GM06990 (cell line): ENCODE measurements at regions not wholly inside any gene's neighbourhood (a gene's known extent, or its start where the extent isn't known, plus 50 kb on each side); places are given as distances from the start of the nearest gene placed in this dataset.

ENCODE experiments used
- DNase-seq: peaks from one replicate; pipeline ENCODE4 v3.0.0-alpha.2; 2011; ENCODE audit not compliant: insufficient read length; ENCODE audit errors: extremely low read depth
- H3K27me3 ChIP-seq: replicated peaks from 2 replicates; pipeline ENCODE4 v1.6.0; 2011; ENCODE audit warnings: low read length; ENCODE audit not compliant: control insufficient read depth, insufficient read depth
- H3K36me3 ChIP-seq: 2 replicates; pipeline ENCODE4 v1.5.1; 2011; ENCODE audit warnings: low read length; ENCODE audit not compliant: control insufficient read depth, insufficient read depth
- H3K4me3 ChIP-seq: replicated peaks from 2 replicates; pipeline ENCODE4 v1.5.1; 2011; ENCODE audit warnings: low read depth, mild to moderate bottlenecking, control low read depth, low read length
- TF ChIP-seq, protein P1 (sequence below): IDR thresholded peaks from 2 replicates; pipeline ENCODE4 v1.5.1; 2011; ENCODE audit warnings: low read length, control low read depth, mild to moderate bottlenecking, inconsistent platforms; ENCODE audit not compliant: insufficient read depth, poor library complexity, severe bottlenecking

DNA sequence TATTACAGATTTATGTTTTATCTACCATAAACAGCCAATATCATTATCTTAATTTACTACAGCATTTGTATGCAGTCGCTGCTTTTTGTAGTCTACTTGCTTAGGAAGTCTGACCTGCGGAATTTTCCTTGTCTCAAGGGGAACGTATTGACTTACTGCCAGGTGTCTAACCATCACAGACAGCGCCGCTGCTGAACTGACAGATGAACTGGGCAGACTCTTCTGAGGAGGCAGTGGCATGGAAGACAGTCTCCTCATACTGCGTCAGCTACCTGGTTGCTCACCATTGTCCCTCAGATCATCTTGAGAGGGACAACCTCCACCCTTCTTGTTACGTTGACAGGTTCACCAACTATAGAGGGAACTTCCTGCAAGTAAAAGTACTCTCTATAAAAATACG is 574.3 kb upstream of the ZNF462 start:
- H3K4me3 ChIP-seq = no peak overlapping the region
- TF ChIP-seq, protein P1, sequence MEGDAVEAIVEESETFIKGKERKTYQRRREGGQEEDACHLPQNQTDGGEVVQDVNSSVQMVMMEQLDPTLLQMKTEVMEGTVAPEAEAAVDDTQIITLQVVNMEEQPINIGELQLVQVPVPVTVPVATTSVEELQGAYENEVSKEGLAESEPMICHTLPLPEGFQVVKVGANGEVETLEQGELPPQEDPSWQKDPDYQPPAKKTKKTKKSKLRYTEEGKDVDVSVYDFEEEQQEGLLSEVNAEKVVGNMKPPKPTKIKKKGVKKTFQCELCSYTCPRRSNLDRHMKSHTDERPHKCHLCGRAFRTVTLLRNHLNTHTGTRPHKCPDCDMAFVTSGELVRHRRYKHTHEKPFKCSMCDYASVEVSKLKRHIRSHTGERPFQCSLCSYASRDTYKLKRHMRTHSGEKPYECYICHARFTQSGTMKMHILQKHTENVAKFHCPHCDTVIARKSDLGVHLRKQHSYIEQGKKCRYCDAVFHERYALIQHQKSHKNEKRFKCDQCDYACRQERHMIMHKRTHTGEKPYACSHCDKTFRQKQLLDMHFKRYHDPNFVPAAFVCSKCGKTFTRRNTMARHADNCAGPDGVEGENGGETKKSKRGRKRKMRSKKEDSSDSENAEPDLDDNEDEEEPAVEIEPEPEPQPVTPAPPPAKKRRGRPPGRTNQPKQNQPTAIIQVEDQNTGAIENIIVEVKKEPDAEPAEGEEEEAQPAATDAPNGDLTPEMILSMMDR = no peak
- H3K36me3 ChIP-seq = no peaks in the 10 kb centered on the region
- no peaks in the 10 kb centered on the region for H3K27me3 ChIP-seq
- no peak for DNase-seq

DNA sequence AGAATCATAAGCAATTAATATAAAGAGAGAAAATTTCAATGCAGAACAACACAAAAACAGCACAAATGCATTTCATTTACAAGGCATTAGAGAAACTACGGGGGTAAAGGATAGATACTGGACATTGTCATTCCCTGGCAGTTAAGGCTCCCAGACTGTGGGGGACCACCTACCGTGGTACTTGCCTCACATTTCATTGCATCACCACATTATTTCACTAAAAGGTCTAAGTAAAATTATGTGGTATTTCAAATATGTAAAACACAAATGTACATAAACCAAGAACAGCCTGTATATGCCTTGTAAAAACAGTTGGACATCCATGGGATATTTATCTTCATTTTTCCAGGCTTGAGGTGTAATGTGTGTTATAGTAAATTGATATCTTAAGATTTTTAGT is 571.2 kb upstream of the ZNF462 start:
- Histone ChIP-seq H3K36me3 (no peaks in the 10 kb centered on the region), H3K4me3 (no peak overlapping the region), H3K27me3 (no peaks in the 10 kb centered on the region)
- TF ChIP-seq, protein P1 = no peak
- no peak for DNase-seq

DNA sequence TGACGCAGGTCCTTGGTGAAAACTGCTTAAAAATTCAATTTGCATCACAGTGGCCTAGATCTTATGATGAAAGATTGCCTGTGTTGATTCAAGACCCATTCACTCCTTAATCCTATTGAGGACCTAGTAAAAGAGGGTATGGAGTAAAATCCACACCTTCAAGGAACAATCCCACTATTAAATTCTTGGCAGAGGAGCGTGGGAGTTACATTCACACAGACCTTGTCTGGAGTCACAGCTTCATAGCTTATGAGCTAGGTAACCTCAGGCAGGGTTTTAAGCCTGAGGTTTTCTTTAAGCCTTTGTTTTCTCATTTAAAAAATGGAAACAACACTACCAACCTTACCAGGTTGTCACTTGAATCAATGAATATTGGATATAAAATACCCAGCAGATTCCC is 566.5 kb upstream of the ZNF462 start:
- Histone ChIP-seq H3K36me3 (no peaks in the 10 kb centered on the region), H3K27me3 (no peaks in the 10 kb centered on the region), H3K4me3 (no peak overlapping the region)
- TF ChIP-seq, protein P1 = no peak
- DNase-seq = no peak

DNA sequence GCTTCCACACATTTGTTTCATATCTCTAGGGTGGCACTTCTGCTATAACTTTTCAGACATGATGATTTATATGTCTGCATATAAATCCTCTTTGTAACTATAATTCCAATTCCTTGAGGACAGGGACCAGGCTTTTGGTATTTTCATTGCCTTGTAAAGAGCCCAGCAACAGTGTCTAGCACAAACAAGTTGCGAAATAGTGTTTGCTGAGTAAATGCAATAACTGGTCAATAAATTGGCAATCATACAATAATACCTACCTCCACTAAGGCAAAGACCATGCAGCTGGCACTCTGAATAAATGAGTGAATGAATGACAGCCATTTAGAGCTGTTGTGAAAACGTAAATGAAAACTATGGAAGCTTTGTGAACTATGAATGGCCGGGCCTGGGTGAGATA is 564.0 kb upstream of the ZNF462 start:
- H3K36me3 ChIP-seq = no peaks in the 10 kb centered on the region
- TF ChIP-seq, protein P1 = no peak
- H3K4me3 ChIP-seq = no peak overlapping the region
- no peak for DNase-seq
- H3K27me3 ChIP-seq = no peaks in the 10 kb centered on the region

DNA sequence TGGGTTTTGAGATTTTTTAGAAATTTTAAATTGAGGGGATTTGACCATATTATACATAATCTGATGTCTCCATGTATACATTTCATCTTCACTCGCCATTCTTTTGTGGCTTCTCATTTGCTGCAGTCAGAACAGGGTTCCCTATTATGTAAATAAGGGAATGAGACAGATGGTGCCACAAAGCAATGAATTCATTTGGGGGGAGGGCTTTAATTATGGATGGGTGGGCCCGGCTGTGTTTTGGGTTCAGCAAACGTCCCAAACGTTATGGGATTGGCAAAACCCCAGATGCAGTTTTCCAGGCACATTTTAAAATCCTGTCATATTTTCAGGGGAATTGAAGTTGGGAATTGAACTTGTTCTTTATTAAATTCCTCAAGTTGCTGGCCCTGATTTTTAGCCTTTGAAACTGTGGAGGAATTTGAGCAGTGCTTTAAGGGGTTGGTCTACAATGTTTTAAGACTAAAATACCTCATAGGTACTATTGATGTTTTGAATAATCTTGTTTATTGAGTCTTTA is 558.5 kb upstream of the ZNF462 start:
- no peaks in the 10 kb centered on the region for H3K36me3 ChIP-seq
- no peak for DNase-seq
- no peaks in the 10 kb centered on the region for H3K27me3 ChIP-seq
- no peak overlapping the region for H3K4me3 ChIP-seq
- TF ChIP-seq, protein P1 = no peak
